Head of caudate nucleus (tissue), 42 donors: ENCODE measurements at regions not wholly inside any gene's neighbourhood (a gene's known extent, or its start where the extent isn't known, plus 50 kb on each side); places are given as distances from the start of the nearest gene placed in this dataset.
"Not testable (repeated sequence)": the region's sequence is repeated elsewhere in the genome, so short reads cannot be mapped to it uniquely, and the experiment has no call there.

Experiments used
- DNase-seq, 42 donors: peaks; one replicate each; pipeline versions ENCODE4 v3.0.0 to v3.0.0-alpha.2; 2020 to 2021; ENCODE audit warnings: mixed read lengths in 7 of 42
- intact Hi-C: fragments of 100-400 bp; cut with DNase I; formaldehyde crosslinking; loops from one replicate; pipeline ENCODE4 v1.15.0; 2022

- intact Hi-C loops, DNase-seq: not testable (repeated sequence)
Measured at GRCh38 chr21:14009990-14010389, 200.8 kb downstream of the LIPI start.

- DNase-seq, intact Hi-C loops: not testable (repeated sequence)
Measured at GRCh38 chr21:14009238-14009981, 201.3 kb downstream of the LIPI start.

DNA sequence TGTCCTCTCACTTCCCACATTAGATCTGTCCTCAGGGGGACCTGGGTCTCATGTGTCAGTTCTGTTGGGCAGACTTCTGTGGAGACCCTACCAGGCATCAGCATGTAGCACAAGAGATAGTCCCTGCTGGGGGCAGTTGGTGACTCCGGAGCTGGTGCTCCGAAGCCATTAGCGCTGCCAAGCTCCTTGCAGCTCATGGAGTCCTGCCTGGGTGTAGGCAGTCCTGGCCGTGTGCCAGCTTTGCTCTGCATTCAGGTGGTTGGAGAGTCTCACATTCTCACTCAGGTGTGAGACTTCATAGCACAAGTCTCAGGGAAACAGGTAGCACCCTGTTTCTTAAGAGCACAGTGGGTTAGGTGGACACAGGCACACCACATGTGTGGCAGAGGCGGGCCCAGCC, 202.3 kb downstream of the LIPI start:
- intact Hi-C loops, DNase-seq: not testable (repeated sequence)

GRCh38 chr21:14008006-14008405, 202.7 kb downstream of the LIPI start:
- intact Hi-C loops, DNase-seq: not testable (repeated sequence)

DNA sequence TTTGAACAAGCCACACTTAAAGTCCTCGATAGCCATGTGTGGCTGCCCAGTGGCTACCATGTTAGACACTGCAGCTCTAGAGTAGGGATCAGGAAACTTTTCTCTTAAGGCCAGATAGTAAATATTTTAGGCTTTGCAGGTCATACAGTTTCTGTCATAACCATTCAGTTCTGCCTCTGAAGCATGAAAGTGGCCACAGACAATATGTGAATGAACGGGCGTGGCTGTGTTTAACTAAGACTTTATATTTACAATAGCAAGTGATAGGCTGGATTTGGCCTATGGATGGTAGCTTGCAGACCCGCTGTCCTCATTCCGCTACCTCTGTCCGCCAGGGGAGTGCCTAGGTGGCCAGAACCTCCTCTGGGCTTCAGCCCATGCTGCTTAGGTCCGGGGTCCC, 204.6 kb downstream of the LIPI start:
- intact Hi-C loops, DNase-seq: not testable (repeated sequence)

GRCh38 chr21:13986996-13987958, 223.5 kb downstream of the LIPI start:
- intact Hi-C loops, result not testable (repeated sequence)
- DNase-seq, result peak in 1 of 42 donors; percentile 17

DNA sequence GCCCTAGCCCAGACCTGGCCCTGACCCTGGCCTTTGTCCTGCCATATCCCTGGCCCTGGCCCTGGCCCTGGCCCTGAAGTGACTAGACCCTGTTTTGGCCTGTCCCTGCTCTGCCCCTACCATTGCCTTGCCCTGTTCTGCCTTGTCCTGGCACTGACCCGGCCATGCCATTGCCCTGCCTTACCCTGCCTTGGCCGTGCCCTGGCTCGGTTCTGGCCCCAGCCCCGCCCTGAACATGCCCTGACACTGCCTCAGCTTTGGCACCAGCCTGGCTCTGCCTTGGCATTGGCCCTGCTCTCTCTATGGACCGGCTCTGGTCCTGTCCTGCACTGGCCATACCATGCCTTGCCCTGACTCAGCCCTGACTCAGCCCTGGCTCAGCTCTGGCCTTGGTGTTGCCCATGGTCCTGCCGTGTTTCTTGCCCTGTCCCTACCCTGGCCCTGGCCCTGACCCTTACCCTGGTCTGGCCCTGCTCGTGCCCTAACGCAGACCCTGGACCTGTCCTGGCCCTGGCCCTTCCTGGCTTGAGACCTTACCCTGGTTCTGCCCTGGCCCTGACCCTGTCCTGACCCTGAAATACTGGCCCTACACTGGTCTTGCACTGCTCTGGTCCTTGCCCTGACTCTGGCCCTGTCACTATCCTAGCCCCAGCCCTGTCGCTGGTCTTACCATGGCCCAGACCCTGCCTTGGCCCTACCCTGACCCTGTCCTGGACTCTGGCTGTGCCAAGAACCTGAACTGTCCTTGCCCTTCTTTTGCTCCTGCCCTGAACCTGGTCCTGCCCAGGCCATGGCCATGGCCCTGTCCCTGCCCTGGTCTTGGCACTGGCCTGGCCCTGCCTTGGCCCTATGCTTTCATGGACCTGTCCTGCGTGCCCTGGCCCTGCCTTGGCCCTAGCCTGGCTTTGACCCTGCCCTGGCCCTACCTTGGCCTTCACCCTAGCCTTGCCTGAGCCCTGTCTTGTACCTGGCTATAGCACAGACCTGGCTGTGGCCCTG, 224.6 kb downstream of the LIPI start:
- intact Hi-C loops, DNase-seq: not testable (repeated sequence)

- intact Hi-C loops, DNase-seq: not testable (repeated sequence)
Measured at GRCh38 chr21:13985137-13985864, 225.5 kb downstream of the LIPI start.

DNA sequence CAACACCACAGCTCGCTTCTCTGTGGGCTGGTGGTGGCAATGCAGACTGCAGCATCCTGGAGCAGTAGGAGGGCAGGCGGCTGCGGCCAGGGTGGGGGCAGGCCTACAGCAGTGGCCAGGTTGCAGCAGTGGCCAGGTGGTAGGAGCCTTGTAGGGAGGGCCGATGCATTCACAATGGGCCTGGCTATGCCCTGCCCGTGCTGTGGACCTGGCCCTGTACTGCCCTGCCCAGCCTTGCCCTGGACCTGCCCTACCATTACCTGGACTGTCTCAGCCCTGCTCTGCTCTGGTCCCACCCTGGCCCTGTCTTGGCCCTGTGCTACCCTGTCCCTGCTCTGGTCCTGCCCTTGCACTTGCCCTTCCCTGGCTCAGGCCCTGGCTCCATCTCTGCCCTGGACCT, 226.0 kb downstream of the LIPI start:
- intact Hi-C loops, DNase-seq: not testable (repeated sequence)

GRCh38 chr21:13981176-13982087, 229.3 kb downstream of the LIPI start:
- DNase-seq, intact Hi-C loops: not testable (repeated sequence)

- intact Hi-C loops, result not testable (repeated sequence)
Measured at GRCh38 chr21:13980115-13980662, 230.6 kb downstream of the LIPI start.

GRCh38 chr21:13979608-13980007, 231.1 kb downstream of the LIPI start:
- intact Hi-C loops, result not testable (repeated sequence)
- peak in 6 of 42 donors; percentile 8 to 44 (median 20) for DNase-seq

More at GRCh38 chr21:13980115-13980662, 230.6 kb downstream of the LIPI start:
- peak in 37 of 42 donors; percentile 9 to 87 (median 60) for DNase-seq

GRCh38 chr21:13974582-13974981, 236.2 kb downstream of the LIPI start:
- intact Hi-C loops, DNase-seq: not testable (repeated sequence)

DNA sequence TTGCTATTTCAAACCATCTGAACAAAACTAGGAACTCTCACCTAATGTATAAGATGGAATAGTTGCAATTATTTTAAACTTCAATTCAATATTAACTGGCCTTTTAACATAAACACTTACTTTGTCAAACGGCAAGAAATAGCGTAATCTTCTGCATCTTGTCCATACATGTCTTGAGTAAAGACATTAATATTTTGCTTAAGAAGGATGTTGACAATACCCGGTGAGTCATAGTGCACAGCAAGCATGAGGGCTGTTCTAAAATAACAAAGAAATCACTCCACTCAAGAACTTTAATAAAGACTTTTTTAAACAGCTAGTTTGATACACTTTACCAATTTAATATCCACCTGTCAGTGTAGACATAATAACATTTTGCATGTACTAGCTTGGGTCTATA, 240.9 kb downstream of the LIPI start:
- DNase-seq, intact Hi-C loops: not testable (repeated sequence)

DNA sequence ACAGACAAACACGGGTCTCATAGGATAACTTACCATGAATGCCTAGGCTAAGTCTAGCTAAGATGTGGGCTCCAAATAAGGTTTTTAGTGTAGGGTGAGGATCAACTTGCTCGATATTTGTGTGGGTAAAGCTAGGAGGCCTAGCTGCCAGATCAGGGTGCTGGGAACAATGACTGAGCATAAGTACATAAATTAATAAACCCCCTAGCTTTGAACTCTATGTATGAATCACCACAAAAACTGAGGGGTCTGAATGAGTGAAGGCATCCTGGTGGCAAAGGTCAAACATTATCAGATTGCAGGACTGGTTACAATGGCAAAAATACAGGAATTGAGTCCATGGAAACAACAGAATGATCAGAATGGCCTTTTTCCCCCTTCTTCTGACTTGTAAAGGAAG, 241.8 kb downstream of the LIPI start:
- intact Hi-C loops, DNase-seq: not testable (repeated sequence)

- not testable (repeated sequence) for DNase-seq
Measured at GRCh38 chr21:13963259-13963658, 247.5 kb downstream of the LIPI start.

More at GRCh38 chr21:13963259-13963658, 247.5 kb downstream of the LIPI start:
- intact Hi-C loops, result not testable (repeated sequence)
